Chondrocyte (in vitro differentiated cells): ENCODE measurements at regions not wholly inside any gene's neighbourhood (a gene's known extent, or its start where the extent isn't known, plus 50 kb on each side); places are given as distances from the start of the nearest gene placed in this dataset.

ENCODE experiments used
- DNase-seq: peaks from one replicate; pipeline ENCODE4 v3.0.0; 2021; ENCODE audit warnings: mixed read lengths, low spot score
- H3K27ac Mint-ChIP-seq: one replicate; pipeline ENCODE4 v1.8.0; 2021; ENCODE audit warnings: mild to moderate bottlenecking, moderate library complexity, mixed read lengths; ENCODE audit not compliant: unreplicated experiment
- H3K27me3 Mint-ChIP-seq: 2 replicates; pipeline ENCODE4 v1.8.0; 2021; ENCODE audit warnings: low read depth, mixed read lengths
- H3K36me3 Mint-ChIP-seq: 2 replicates; pipeline ENCODE4 v1.8.0; 2021; ENCODE audit warnings: low read depth, mixed read lengths
- H3K4me1 Mint-ChIP-seq: 2 replicates; pipeline ENCODE4 v1.8.0; 2021; ENCODE audit warnings: low read depth, mild to moderate bottlenecking, mixed read lengths
- H3K4me3 Mint-ChIP-seq: one replicate; pipeline ENCODE4 v1.8.0; 2021; ENCODE audit warnings: mild to moderate bottlenecking, moderate library complexity, mixed read lengths; ENCODE audit not compliant: unreplicated experiment
- H3K9me3 Mint-ChIP-seq: 2 replicates; pipeline ENCODE4 v1.8.0; 2021; ENCODE audit warnings: low read depth, mixed read lengths
- CTCF ChIP-seq: fragments of 200-600 bp; sonication (generic); IDR thresholded peaks from 2 replicates; pipeline ENCODE4 v1.5.0; 2021; ENCODE audit warnings: antibody characterized with exemption, mild to moderate bottlenecking, moderate library complexity

GRCh38 chr15:46460431-46461094 is 825.7 kb downstream of the SQOR start:
- no peaks in the 10 kb centered on the region for H3K36me3 Mint-ChIP-seq
- DNase-seq, result no peak
- no peak overlapping the region for H3K27ac Mint-ChIP-seq
- no peaks in the 10 kb centered on the region for H3K4me1 Mint-ChIP-seq
- no peak overlapping the region for H3K4me3 Mint-ChIP-seq
- TF ChIP-seq CTCF, result no peak
- H3K27me3 Mint-ChIP-seq, result peaks cover 2% of the 10 kb centered on the region
- peaks cover 9% of the 10 kb centered on the region for H3K9me3 Mint-ChIP-seq

DNA sequence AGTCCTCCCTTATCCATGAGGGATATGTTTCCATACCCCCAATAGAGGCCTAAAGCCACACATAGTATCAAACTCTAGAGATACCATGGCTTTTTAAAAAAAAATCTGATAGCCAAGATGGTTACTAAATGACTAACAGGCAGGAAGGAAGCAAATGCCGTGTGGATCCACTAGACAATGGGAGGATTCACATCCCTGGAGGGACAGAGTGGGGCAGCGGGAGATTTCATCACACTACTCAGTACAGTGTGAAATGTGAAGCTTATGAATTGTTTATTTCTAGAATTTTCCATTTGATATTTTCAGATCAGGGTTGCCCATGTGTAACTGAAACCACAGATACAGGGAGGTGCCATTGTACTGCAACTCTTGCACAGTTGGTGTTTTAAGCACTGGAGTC is 826.6 kb downstream of the SQOR start:
- Mint-ChIP-seq H3K36me3 (no peaks in the 10 kb centered on the region), H3K27ac (no peak overlapping the region), H3K9me3 (peaks cover 13% of the 10 kb centered on the region), H3K27me3 (peaks cover 2% of the 10 kb centered on the region), H3K4me1 (no peaks in the 10 kb centered on the region), H3K4me3 (no peak overlapping the region)
- no peak for TF ChIP-seq CTCF
- no peak for DNase-seq

DNA sequence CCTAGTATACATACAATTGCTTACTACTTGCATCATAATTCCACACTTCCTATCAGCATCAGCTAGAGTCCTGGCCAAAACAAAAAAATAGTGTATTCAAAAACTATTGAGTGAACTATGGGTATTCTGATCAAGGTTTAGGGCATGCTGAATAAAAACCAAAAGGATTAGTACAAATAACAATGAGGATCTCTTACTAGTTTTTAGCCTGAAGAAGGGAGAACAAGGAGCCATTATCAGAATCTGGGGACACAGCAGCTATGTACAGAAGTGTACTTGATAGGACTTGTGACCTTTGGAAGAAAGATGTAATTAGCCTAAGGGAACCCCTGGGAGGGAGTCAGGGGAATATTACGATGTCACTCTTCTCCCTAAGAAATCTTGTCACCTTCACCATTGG is 832.2 kb downstream of the SQOR start:
- H3K27me3 Mint-ChIP-seq, result no peaks in the 10 kb centered on the region
- H3K9me3 Mint-ChIP-seq, result peaks cover 14% of the 10 kb centered on the region
- no peak for DNase-seq
- TF ChIP-seq CTCF, result no peak
- no peaks in the 10 kb centered on the region for H3K36me3 Mint-ChIP-seq
- no peak overlapping the region for H3K4me3 Mint-ChIP-seq
- H3K27ac Mint-ChIP-seq, result no peak overlapping the region
- no peaks in the 10 kb centered on the region for H3K4me1 Mint-ChIP-seq

- H3K4me1 Mint-ChIP-seq, result no peaks in the 10 kb centered on the region
- peaks cover 17% of the 10 kb centered on the region for H3K9me3 Mint-ChIP-seq
- H3K36me3 Mint-ChIP-seq, result no peaks in the 10 kb centered on the region
- H3K4me3 Mint-ChIP-seq, result no peak overlapping the region
- no peak for DNase-seq
- TF ChIP-seq CTCF, result no peak
- no peak overlapping the region for H3K27ac Mint-ChIP-seq
- H3K27me3 Mint-ChIP-seq, result no peaks in the 10 kb centered on the region
These were observed 836.3 kb downstream of the SQOR start for GRCh38 chr15:46471096-46471495.

GRCh38 chr15:46489276-46489675 is 854.4 kb downstream of the SQOR start:
- Mint-ChIP-seq H3K27me3 (no peaks in the 10 kb centered on the region), H3K27ac (no peak overlapping the region), H3K9me3 (peaks cover 22% of the 10 kb centered on the region), H3K4me1 (no peaks in the 10 kb centered on the region), H3K4me3 (no peak overlapping the region), H3K36me3 (no peaks in the 10 kb centered on the region)
- no peak for TF ChIP-seq CTCF
- DNase-seq, result no peak
